Stimulated activated CD8-positive, alpha-beta memory T cell treated with anti-CD3 and anti-CD28 coated beads, Interleukin-4, amount 100 ng/mL, for 1 hour (primary cell): ENCODE measurements at regions not wholly inside any gene's neighbourhood (a gene's known extent, or its start where the extent isn't known, plus 50 kb on each side); places are given as distances from the start of the nearest gene placed in this dataset.

ENCODE experiments used
- DNase-seq, 2 donors: peaks; one replicate each; pipeline ENCODE4 v3.0.0-alpha.2; 2020; ENCODE audit warnings: low read depth in 2 of 2, low spot score in 1 of 2

DNA sequence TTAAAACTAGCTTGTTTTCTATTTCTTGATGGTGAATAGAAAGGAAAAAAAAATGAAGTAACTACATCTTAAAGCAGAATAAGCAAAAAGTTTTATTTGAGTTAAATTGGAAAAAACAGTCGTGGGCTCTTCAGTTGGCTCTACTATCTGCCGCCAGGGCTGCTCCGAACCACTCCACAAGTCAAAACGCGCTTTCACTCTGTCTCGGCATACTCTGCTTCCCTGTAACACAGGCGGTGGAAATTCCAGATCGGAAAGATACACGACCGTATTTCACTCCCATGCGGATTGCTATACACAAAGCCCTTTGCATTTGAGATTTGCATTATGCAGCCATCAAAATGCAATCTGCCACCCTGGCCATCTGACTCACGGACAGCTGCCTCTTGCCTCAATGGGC, 505.6 kb downstream of the IRX1 start:
- no peak for DNase-seq

DNA sequence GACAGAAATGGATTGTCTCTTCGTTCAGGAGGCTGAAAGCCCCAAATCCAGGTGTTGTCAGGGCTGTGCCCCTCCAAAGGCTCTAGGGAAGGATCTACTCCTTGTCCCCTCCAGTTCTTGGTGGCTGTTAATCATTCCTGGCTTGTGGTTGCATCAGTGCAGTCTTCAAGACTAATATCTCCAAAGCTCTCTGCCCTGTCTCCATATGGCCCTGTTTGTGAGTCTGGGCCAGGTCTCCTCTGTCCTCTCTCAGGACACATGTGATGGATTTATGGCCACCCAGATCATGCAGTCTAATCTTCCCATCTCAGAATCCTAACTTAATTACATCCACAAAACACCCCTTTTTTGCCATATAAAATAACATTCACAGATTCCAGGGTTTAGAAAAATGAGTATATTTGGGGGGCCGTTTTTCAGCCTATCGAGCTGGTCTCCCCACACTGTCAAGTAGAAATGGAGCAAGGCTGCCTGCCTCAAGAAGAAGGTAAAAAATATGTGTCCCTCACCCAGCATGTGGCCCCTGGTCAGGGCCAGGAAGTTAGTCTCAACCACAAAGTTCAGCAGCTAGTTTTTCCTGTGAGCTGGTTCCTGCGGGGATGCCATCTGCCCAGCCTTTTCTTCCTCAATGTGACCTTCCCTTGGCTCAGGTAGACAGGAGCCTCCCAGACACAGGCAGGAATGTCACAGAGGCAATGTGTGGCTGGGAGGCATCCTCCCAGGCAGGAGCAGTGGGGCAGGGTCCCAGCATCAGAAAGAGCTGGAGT, 509.4 kb downstream of the IRX1 start:
- DNase-seq: no peak

DNA sequence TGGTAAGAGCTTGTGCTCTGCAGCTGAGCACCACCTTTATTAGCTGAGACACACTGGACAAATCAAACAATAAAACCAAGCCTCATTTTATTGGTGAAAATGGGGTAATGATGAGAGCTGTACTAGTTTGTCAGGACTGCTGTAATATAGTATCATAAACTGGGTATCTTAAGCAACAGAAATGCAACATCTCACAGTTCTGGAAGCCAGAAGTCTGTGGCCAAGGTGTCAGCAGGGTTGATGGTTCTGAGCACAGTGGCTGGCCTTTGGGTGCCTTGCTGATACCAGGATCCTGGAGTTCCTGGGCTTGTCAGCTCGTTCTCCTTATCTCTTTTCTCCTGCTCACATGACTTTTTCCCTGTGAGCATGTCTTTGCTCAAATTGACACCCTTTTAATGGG, 513.1 kb downstream of the IRX1 start:
- no peak for DNase-seq

DNA sequence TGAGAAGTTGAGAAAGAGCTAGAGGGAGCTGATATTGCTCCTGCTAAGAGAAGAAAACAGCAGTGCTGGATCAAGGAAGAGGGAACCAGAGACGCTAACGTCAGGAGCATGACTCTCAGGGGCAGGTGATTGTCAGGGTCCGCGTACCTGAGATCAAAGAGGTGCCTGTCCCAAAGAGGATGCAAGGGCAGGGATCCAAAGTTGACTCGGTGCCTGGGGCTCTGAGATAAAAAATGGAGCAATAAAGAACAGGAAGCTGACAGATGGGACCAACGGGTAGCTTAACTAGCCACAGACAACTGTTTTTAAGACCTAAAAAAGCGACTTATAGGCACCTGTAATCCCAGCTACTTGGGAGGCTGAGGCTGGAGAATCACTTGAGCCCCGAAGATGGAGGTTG, 517.8 kb downstream of the IRX1 start:
- no peak for DNase-seq

DNA sequence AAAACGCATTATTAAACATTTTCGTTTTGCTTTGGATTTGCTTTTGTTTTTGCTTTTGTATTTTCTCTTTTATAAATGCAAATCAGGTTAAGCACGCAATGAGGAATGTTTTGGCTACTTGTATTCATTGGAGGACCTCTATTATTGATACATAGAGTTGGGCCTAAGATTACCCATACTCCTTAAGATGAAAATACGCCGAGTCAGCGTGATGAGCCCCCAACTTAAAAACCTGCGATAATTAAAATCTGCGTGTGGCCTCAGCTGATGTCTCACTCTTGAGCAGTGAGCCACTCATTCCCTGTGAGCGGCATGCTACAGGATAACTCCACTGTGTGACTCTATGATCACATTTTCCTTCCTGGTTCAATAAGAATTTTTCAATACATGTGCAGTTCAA, 518.3 kb downstream of the IRX1 start:
- DNase-seq: no peak

DNA sequence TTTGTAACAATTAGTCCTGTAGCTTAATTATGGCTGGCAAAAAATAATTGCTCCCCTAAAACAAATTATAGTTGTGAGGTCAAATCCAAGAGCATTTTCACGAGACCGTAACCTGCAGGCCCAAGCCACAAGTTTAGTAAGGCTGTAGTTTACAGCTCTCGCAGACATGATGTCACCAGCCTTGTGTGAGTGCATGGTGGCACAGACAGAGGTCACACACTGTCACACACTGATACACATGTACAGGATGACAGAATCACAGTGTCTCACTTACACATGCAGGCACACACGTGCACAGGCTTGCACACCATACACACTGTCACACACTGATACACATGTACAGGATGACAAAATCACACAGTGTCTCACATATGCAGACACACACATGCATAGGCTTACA, 518.8 kb downstream of the IRX1 start:
- DNase-seq: no peak

DNA sequence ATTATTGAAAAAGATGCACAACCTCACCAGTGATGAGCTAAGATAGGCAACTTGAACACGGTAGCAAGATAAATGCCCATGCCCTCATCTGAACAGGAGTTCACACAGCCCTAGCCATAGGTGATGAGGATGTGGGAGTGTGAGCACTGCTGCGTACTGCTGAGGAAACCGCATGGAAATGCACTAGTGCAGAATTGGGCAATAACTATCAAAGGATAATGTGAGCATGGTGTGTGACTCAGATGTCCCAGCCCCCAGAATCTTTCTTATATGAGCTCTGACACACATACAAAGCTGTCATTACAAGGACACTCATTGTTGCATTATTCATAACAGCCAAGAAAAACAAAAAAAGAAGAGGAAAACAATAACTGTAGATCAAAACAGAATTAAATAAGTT, 521.2 kb downstream of the IRX1 start:
- no peak for DNase-seq

DNA sequence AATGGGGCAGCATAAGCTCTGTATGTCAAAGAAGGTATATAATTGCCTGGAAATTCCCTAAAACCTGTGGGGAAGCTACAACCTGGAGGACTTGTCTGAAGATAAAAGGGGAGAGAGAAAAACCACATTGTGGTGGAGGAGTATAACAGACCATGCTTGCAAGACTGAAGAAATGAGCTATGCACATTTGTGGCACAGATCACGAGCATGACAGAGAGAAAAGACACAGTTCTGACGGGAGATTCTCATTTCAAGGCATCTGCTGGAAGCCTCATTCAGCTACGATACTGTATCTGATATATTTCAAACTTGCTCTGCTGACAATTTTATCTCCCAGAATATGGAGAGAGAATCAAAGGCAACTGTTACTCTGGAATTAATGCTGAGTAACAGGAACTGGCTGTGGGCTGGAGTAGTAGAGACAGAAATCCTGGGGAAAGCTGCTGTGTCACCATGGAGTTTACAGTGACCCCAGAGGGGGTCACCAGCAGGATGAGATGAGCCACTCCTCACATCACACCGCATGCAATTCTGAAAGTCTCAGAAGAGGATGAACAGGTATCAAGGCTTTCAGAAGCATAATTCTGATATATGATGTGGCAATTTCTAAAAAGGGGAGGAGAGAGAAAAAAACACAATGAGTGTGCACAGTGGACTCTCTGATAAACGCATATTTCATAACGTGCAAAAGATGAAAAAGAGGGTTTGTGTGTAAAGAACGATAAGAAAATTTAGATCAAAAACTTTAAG, 528.8 kb downstream of the IRX1 start:
- no peak for DNase-seq

DNA sequence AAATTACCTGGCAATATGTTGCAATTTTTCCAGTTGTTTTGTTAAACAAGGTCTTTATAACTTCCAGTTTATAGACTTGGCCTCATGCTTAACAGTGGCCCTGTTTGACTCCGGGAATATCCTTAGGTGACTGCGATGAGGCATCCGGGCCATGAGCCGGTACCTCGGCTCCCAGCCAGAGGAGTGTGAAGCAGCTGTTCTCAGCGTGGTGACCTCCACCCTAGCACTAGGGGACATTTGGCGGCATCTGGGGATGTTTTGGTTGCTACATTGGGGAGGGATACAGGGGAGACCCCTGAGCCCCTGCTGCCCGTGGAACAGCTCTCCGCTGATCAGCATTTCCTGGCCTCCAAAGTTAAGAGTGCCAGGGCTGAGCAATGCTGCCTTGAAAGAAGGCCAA, 533.4 kb downstream of the IRX1 start:
- no peak for DNase-seq

DNA sequence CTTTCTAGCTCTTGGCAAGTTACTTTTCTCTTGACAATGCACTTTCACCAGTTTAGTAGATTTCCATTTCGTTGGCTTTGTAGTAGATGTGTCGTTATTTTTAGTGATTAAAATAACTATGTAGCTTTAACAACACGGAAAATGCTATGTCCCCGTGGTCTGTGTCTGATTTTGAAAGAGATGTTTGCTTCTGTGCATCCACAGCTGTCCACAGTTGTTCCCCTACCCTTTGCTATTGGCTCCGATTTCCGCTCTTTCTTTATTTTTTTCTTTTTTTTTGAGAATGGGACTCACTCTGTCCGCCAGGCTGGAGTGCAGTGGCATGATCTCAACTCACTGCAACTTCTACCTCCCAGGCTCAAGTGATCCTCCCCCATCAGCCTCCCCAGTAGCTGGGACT, 533.9 kb downstream of the IRX1 start:
- DNase-seq: no peak

DNA sequence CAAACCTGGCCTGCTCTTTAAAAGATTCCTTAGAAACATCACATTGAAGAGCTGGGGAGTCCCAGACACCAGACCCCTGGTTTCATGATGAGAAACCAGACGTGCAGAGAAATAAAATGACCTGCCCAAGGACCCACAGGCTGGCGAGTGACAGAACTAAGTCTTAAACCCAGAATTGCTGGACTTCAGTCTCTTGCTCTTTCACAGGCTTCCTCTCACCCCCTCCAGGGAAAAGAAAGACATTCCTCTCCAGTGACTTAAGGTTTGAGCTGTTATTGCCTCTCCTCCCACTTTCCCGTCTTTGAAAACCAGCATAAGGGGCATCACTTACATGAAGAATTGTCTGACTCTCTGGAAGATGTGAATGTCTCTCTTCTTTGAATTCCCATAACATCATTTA, 535.2 kb downstream of the IRX1 start:
- no peak for DNase-seq

DNA sequence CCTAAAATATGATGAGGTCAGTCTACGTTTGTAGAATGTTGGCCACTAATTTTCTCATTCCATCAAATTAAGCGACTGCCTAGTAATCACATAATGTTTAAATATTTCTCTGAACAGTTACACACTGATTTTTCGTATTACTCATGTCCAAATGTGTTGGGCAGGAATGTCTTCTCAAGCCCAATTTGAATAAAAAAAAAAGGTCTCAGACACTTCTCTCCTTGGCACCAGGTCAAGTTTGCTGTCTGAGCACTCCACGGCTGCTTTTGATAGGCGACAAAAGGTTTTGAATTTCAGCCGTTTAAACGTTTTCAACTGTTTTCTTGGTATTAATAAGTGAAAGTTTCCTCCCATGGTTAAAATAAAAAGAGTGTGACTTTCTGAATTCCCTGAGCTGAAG, 542.1 kb downstream of the IRX1 start:
- no peak for DNase-seq

DNA sequence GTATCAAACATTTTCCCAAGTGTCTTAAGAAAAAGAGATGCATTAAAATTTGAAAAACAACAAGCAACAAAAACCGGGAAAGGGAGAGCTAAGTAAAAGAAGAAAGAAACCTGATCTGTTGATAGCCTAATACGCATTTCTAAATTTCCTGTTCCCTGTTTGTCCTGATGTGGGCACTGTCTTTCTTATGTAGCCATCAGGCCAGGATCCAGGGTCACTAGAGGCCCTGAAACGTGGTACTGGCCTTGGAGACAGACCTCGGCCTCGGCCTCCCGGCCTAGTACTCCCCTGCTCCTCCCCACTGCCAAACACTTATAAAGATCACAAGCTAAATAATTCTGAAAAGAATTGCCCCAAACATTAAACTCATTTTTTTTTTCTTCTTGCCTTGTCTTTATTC, 547.2 kb downstream of the IRX1 start:
- DNase-seq: no peak

DNA sequence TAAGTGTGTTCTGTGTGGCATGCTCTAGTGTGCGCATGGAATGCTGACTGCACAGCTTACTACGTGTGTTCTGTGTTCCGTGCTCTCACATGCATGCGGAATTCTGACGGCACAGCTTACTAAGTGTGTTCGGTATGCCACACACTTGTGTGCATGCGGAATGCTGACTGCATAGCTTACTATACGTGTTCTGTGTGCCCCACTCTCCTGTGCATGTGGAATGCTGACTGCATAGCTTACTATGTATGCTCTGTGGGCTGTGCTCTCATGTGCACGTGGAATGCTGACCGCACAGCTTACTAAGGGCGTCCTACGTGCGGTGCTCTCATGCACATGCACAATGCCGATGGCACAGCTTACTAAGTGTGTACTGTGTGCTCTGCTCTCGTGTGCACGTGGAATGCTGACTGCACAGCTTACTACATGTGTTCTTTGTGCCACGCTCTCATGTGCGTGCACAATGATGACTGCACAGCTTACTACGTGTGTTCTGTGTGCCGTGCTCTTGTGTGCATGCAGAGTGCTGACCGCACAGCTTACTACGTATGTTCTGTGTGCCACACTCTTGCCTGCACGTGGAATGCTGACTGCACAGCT, 548.9 kb downstream of the IRX1 start:
- no peak for DNase-seq

DNA sequence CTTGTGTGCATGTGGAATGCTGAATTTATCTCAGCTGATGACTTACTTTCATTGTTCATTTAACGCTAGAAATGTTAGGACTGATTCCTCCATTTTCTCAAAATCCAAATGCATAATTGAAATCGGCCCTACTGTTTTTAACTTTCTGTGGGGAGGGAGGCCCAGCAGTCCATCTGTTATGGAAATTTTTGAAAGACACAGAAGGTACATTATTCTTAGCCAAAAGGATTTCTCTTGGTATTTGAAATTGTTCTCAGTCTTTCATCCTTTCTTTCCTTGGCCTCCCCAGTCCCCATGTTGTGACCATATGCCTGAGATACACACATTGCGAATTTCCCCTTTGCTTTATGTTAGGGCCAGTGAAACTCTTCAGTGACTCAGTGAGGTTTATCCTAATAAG, 549.9 kb downstream of the IRX1 start:
- DNase-seq: no peak

DNA sequence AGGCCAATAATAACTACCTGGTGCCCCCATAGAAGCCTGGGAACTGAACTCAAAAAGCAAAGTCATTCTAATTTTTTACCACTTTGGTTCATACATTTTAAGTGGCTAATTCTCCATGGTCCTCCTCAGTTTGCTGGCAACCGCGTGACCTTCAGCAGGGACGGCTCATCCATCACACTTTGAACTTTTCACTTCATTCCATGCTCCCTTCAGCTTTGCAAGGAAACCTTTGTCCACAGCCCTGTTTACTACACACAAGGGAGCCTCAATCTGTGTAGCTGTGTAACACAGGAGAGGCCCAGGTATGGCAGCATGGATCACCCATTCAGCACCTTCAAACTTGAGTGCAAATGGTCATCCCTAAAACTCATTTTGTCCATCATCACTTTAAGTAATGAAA, 552.4 kb downstream of the IRX1 start:
- DNase-seq: no peak

DNA sequence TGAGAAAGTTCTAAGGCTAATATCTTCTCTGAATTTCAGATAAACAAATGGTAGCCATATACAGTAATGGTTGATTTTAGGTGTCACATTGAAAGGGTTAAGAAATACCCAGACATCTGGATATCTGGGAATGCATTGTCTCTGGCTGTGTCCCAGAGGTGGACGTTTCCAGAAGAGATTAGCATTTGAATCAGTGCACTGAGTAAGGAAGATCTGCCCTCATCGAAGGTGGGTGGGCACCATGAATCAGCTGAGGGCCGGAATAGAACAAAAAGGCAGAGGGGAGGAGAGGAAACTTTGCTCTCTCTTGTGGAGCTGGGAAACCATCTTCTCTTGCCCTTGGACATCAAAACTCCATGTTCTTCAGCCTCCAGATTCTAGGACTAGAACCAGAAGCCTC, 554.4 kb downstream of the IRX1 start:
- DNase-seq: no peak

DNA sequence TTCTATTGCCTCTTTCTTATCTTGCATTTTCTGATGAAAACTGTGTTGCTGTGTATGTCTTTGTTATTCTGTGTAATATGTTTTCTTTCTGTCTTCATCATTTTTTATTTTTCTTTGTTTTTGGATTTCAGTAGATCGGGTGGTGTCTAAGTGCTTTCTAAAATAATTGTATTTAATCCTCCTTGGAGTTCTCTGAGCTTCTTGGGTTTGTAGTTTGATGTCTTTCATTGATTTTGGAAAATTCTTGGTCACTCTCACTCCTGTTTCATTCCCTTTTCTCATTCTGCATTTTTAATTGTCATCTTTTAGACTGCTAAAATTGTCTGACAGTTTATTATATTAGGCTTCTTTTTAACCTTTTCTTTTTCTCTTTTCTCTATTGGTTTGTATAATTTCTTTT, 560.5 kb downstream of the IRX1 start:
- DNase-seq: no peak

DNA sequence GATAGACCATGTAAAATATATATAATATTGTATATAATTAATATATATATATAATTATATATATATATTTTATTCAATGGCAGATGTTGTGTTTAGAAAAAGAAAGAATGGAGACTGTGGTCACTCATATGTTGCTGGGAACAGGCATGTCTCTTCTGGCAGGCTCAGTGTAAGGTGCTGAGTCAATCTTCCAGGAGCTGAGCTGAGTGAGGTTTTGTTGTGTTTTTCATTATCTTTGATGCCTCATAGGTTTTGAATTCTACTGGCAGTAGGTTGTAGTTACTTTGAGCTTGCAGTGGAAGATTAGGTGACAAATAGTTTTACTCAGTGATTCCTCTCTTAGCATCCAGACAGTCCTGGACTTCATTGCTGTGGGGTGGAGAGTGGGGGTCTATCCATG, 561.3 kb downstream of the IRX1 start:
- DNase-seq: no peak

DNA sequence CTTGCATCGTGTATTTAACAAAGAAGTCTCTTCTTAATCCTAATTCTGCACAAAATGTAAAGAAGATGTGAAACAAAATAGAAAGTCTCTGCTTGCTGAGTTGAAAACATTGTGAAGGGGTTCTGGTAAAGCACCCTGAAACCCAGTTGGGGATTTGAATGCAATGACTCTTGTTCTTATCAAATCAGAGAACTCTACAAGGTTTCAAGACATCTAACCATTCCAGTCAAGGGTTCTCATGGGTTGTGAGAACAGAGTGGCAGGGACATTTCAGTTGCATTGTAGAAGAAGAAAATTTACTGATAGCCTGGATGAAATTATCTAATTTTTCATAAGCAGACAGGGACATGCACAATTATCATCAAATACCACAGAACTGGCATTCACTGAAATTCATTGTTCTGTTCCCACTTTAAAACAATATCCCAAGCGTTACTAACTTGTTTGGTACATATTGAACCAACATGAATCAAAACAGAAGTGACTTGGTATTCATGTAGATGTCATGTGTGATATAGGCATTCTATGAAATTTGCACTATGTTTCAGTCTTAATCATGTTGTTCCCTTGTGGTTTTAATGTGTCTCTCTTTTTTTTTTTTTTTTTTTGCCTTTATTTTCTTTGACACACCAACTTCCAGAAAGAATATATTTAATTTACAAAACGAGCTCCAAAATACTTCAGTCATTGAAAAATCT, 563.3 kb downstream of the IRX1 start:
- no peak for DNase-seq

DNA sequence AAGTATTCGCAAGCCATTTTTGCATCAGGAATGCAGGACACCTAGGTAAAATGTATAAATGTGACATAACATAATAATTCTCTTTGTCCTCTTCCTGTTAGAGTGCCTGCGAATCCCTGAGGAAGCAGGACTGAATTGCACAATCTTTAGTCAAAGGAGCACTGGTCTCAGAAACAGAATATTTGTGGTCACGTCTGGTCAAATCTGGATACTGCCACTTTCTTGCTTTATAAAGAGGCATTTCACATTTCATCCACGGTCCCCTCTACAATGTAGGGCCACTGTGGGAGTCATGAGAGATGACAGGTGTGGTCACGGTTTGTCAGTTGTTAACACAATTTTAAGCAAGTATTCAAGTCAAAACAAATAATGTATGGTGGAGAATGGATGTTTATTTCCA, 564.0 kb downstream of the IRX1 start:
- DNase-seq: no peak

DNA sequence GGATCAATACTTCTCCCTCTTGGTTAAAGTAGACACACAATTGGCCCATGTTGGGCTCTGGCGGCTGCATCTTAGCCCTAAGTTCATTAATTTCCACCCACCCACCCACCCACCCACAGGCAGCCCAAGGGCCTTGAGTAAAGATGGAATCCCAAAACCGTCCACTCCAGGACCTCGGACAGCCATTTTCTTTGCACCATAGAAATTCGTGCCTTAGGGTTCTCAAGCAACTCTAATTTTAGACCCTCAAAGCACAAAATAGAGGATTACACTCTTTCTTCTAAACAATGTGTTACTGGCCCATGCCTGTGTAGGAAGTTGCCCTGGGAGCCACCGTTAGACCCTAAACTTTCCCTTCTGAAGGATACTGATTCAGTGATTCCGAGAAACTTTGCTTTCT, 568.5 kb downstream of the IRX1 start:
- DNase-seq: no peak
